ENCODE measurements at regions not wholly inside any gene's neighbourhood (a gene's known extent, or its start where the extent isn't known, plus 50 kb on each side); places are given as distances from the start of the nearest gene placed in this dataset.

DNA sequence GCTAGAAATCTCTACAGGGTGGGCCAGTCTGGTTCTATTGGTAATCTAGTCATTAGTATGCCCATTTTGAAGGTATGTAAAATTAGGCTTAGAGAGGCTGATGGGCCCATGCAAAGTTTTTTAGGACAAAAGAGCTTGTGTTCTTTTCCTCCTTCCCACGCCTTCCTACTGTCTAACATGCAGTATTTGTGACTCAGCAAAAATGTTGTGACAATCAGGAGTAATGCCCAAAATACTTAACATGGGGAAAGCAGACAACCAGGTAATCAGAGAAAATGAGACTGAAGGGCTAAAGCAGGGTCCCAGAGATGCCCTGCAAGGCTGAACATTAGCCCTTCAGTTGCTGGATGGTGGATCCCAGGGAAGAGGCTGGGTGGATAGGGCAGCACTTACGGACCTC, 437.9 kb downstream of the BCL11B start:
- no peak for TF ChIP-seq POLR2A (IDR thresholded peaks at IDR 0.05; ENCODE audit: low read length)
- no peak for TF ChIP-seq GATA1 (IDR thresholded peaks at IDR 0.05; ENCODE audit: low read depth, low read length)

Data from erythroblast (primary cell).